Stimulated activated CD4-positive, alpha-beta T cell treated with anti-CD3 and anti-CD28 coated beads, Interleukin-1b, Interleukin-23, amount 100 ng/mL, for 24 hours (primary cell): ENCODE measurements at regions not wholly inside any gene's neighbourhood (a gene's known extent, or its start where the extent isn't known, plus 50 kb on each side); places are given as distances from the start of the nearest gene placed in this dataset.
"Not testable (repeated sequence)": the region's sequence is repeated elsewhere in the genome, so short reads cannot be mapped to it uniquely, and the experiment has no call there.

Experiments used
- DNase-seq, 4 experiments: peaks; one replicate each; pipeline ENCODE4 v3.0.0-alpha.2; 2020; ENCODE audit warnings: low read depth in 4 of 4, low spot score in 1 of 4

DNA sequence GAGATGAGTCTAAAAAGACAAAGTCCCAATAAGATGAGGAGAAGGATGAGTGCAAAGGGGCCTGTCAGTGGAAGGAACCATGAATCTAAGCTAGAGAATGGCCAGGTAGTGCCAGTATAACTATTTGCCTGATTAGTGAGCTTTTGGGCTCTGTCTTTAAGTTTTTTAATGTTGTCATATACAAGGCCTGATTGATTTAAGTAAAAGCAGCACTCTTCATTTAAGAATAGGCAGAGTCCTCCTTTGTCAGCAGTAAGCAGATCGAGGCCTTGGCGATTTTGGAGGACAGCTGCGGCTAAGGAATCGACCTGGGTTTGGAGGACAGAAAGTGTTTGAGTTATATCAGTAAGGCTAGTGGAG lies 753.4 kb upstream of the ADGRB3 start:
- no peak for DNase-seq

DNA sequence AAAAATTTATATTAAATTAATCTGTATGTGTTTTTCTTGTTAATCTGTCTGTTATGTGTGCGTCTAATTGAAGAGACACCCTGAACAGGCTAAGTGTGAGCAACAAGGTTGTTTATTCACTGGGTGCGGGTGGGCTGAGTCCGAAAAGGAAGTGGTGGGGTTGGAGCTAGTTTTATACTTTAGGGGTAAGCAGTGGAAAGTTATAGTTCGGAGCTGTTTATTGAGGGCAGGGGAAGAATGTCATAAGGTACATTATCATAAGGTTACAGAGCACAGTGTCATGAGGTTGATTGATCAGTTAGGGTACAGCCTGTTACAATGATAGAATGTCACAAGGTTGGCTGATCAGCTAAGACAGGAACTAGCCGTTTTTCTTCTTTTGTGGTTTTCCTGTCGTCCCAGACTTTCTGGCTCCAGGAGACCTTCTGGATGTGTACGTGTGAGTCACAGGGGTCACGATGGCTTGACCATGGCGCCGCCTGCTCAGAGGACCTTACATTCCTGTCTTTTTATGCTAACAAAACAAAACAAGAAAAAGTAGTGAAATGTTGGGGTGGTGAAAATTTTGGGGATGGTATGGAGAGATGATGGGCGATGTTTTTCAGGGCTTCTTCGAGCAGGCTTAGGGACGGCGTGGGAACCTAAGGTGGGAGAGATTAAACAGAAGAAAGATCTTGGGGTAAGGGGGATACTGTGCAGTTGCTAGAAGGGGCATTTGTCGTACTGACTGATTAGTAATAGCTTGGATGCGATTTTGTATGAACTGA lies 754.0 kb upstream of the ADGRB3 start:
- no peak for DNase-seq

DNA sequence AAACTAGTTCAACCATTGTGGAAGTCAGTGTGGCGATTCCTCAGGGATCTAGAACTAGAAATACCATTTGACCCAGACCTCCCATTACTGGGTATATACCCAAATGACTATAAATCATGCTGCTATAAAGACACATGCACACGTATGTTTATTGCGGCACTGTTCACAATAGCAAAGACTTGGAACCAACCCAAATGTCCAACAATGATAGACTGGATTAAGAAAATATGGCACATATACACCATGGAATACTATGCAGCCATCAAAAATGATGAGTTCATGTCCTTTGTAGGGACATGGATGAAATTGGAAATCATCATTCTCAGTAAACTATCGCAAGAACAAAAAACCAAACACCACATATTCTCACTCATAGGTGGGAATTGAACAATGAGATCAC lies 754.7 kb upstream of the ADGRB3 start:
- DNase-seq, result not testable (repeated sequence)

DNA sequence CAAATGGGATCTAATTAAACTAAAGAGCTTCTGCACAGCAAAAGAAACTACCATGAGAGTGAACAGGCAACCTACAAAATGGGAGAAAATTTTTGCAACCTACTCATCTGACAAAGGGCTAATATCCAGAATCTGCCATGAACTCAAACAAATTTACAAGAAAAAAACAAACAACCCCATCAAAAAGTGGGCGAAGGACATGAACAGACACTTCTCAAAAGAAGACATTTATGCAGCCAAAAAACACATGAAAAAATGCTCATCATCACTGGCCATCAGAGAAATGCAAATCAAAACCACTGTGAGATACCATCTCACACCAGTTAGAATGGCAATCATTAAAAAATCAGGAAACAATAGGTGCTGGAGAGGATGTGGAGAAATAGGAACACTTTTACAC lies 755.2 kb upstream of the ADGRB3 start:
- DNase-seq, result not testable (repeated sequence)

- not testable (repeated sequence) for DNase-seq
Observed at GRCh38 chr6:67879105-67879904, 755.8 kb upstream of the ADGRB3 start.

DNA sequence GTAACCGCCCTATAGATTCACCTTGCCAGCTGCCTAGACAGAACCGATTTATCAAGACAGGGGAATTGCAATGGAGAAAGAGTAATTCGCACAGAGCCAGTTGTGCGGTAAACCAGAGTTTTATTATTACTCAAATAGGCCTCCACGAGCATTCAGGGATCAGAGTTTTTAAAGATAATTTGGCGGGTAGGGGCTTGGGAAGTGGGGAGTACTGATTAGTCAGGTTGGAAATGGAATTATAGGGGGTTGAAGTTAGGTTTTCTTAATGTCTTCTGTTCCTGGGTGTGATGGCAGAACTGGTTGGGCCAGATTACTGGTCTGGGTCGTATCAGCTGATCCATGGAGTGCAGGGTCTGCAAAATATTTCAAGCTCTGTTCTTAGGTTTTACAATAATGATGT lies 756.9 kb upstream of the ADGRB3 start:
- DNase-seq, result not testable (repeated sequence)

- DNase-seq, result no peak
Observed at GRCh38 chr6:67877288-67877687, 757.8 kb upstream of the ADGRB3 start.

- no peak for DNase-seq
Observed at GRCh38 chr6:67875877-67876383, 759.2 kb upstream of the ADGRB3 start.

DNA sequence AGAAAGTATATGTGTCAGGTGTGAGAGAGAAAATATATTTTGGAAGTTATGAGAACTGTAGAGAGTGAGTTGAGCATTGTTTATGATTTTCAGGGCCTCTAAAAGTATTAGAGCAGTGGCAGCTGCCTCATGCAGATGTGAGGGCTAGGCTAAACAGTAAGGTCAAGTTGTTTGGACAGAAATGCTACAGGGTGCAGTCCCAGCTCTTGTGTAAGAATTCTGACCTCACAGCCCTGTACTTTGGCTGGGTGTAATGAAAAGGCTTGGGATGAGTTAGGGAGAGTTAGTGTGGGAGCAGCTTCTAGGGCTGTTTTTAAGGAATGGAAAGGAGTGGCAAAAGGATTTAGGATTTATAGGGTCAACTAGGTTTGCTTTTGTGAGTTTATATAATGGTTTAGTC lies 764.8 kb upstream of the ADGRB3 start:
- no peak for DNase-seq

GRCh38 chr6:67863346-67863745 lies 771.7 kb upstream of the ADGRB3 start:
- DNase-seq, result no peak

GRCh38 chr6:67854098-67854497 lies 781.0 kb upstream of the ADGRB3 start:
- DNase-seq, result no peak

DNA sequence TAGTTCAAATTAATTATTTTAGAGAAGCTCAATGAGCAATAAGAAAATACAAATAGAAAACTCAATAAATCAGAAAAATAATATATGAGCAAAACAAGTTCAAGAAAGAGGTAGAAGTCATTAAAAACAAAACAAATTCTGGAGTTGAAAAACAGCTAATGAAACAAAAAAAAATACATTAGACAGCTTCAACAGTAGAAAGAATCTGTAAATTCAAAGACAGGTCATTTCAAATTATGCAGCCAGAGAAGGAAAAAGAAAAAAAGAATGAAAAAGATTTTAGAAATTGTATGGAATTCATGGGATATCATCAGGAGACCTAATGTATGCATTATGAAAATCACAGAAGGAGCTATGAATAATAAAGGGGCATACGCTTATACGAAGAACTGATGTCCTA lies 795.3 kb upstream of the ADGRB3 start:
- no peak for DNase-seq

DNA sequence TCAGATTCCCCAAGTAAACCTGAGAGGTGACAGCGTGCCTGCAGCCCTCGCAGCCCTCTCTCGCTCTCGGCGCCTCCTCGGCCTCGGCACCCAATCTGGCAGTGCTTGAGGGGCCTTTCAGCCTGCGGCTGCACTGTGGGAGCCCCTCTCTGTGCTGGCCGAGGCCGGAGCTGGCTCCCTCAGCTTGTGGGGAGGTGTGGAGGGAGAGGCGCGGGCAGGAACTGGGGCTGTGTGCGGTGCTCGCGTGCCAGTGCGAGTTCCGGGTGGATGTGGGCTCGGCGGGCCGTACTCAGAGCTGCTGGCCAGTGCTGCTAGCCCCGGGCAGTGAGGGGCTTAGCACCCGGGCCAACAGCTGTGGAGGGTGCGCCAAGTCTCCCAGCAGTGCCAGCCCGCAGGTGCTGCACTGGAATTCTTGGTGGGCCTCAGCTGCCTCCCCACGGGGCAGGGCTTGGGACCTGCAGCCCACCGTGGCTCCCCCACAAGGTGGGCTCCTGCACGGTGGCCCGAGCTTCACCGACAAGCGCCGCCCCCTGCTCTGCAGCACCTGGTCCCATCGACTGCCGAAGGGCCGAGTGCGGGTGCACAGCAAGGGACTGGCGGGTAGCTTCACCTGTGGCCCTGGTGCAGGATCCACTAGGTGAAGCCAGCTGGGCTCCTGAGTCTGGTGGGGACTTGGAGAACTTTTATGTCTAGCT lies 809.7 kb upstream of the ADGRB3 start:
- no peak for DNase-seq

- no peak for DNase-seq
Observed at GRCh38 chr6:67818322-67818721, 816.8 kb upstream of the ADGRB3 start.

DNA sequence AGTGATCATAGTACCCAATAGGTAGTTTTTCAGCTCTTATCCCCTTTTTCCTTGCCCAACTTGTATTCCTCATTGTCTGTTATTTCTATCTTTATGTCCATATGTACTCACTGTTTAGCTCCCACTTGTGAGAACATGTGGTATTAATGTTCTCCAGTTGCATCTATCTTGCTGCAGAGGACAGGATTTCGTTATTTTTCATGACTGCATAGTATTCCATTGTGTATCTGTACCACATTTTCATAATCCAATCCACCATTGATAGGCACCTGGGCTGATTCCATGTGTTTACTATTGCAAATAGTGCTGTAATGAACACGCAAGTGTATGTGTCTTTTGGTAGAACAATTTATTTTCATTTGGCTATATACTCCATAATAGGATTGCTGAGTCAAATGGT lies 819.5 kb upstream of the ADGRB3 start:
- DNase-seq, result no peak

DNA sequence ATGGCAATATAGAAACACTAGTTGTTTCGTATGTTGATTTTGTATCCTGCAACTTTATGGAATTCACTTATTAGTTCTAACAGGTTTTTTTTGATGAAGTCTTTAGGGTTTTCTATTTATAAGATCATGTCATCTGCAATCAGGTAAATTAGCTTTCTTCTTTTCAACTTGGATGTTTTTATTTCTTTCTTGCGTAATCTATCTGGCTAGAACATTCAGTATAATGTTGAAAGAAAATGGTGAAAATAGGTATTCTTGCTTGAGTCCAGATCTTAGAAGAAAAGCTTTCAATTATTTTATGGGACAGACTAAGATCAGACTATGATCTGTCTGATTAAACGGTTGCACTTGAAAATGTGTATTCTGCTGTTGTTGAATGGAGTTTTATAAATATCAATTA lies 820.8 kb upstream of the ADGRB3 start:
- DNase-seq, result no peak

GRCh38 chr6:67812693-67813092 lies 822.4 kb upstream of the ADGRB3 start:
- no peak for DNase-seq

DNA sequence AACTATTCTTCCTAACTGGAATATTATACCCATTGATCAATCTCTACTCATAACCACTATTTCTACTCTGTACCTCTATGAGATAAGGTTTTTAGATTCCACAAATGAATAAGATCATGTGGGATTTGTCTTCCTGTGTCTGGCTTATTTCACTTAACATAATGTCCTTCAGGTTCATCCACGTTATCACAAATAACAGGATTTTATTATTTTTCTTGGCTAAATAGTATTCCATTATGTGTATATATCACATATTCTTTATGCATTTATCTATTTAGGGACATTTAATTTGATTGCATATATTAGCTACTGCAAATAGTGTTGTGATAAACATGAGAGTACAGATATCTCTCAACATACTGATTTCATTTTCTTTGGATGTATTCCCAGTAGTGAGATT lies 823.0 kb upstream of the ADGRB3 start:
- no peak for DNase-seq

DNA sequence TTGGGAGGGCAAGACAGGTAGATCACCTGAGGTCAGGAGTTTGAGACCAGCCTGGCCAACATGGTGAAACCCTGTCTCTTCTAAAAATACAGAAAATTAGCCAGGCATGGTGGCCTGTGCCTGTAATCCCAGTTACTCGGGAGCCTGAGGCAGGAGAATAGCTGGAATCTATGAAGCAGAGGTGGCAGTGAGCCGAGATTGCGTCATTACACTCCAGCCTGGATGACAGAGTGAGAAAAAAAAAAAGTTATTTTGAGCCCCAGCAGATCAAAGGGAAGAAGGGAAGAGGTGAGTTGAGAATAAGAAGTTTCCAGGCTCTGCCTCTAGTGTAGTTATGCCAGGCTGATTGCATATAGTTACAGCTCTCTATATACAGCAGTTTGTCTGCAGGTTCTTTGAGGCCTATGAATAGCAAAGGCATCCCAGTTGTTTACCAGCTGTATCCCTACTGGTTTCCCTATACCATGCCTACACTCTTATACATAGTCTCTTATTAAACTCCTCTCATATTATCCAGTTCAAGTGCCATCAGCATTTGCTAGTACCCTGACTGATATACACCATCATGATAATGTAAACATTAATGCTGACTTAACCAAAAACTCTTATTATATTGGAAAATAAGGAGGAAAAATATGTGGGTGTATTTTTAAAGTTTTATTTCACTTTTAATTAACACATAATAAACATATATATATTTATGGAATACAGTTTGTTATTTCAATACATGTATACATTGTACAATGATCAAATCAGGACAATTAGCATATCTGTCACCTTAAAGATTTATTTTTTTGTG lies 823.6 kb upstream of the ADGRB3 start:
- DNase-seq, result no peak

GRCh38 chr6:67804808-67805207 lies 830.3 kb upstream of the ADGRB3 start:
- not testable (repeated sequence) for DNase-seq

- no peak for DNase-seq
Observed at GRCh38 chr6:67802771-67803170, 832.3 kb upstream of the ADGRB3 start.
